ENCODE measurements at regions not wholly inside any gene's neighbourhood (a gene's known extent, or its start where the extent isn't known, plus 50 kb on each side); places are given as distances from the start of the nearest gene placed in this dataset.

DNA sequence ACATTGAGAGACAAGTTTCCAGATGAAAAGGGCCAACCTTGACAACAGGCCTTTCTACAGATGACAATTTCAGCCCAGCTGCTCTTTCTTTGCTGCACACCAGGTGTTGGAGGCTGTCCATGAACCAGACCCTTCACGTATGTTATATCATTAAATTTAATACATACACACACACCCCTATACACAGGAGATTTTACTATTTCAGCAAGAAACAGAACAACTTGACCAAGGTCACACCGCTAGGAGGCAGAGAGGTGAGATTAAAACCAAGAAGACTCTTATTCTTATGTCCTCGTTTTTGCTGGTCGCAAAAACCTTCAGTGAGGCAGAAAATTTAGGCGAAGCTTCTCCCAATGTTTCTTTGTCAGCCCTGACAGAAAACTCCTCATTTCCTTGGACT lies 1585.9 kb downstream of the AACS start:
- Histone ChIP-seq H3K9ac (ENCODE audit: low read depth, low read length) (no peak overlapping the region), H3K4me3 (ENCODE audit: low read length) (no peak overlapping the region), H3K27me3 (ENCODE audit: insufficient read depth, low read length) (no peaks in the 10 kb centered on the region), H3K27ac (ENCODE audit: low read length) (no peak overlapping the region), H3K9me3 (ENCODE audit: insufficient read depth, low read depth, low read length) (no peaks in the 10 kb centered on the region), H3K4me1 (ENCODE audit: insufficient read depth, low read length) (no peaks in the 10 kb centered on the region), H3K36me3 (ENCODE audit: insufficient read depth, low read depth, low read length) (no peaks in the 10 kb centered on the region)

DNA sequence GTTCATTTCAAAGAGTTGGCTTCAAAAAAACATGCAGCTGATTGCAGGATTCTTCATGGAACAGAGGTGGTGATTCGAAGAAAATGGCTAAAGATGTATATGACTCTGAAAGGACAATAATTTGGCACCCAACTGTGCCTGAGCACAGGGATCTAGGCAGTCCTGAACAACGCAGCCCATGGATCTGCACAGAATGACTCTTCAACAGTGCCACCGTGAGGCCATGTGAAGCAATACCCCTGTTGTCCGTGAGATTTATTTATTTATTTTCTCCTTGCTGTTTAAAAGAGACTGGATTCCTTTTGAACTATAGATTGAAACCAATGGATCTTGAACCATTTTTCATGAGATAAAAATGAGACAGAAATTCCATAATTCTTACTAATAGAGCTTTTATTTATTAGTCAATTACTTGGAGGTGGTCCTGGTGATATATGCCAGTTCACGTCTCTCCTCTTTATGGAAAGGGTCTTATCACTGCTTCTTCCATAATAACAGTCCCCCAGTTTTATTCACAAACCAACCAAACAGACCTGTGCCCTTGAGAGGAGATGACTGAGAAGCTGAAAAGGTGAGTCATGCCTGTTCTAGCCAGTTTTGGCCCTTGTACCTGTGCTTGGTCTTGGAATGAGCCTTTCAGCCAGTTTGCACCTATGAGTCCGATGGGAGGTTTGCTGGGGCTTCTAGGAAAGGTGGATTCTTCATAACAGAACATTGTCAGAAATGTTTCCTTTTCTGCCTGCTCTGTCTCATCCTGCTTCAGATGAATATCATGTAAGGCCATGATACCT lies 1598.3 kb downstream of the AACS start:
- Histone ChIP-seq H3K9ac (ENCODE audit: low read depth, low read length) (no peak overlapping the region), H3K4me3 (ENCODE audit: low read length) (no peak overlapping the region), H3K36me3 (ENCODE audit: insufficient read depth, low read depth, low read length) (no peaks in the 10 kb centered on the region), H3K4me1 (ENCODE audit: insufficient read depth, low read length) (no peaks in the 10 kb centered on the region), H3K27ac (ENCODE audit: low read length) (no peak overlapping the region), H3K9me3 (ENCODE audit: insufficient read depth, low read depth, low read length) (no peaks in the 10 kb centered on the region), H3K27me3 (ENCODE audit: insufficient read depth, low read length) (no peaks in the 10 kb centered on the region)

DNA sequence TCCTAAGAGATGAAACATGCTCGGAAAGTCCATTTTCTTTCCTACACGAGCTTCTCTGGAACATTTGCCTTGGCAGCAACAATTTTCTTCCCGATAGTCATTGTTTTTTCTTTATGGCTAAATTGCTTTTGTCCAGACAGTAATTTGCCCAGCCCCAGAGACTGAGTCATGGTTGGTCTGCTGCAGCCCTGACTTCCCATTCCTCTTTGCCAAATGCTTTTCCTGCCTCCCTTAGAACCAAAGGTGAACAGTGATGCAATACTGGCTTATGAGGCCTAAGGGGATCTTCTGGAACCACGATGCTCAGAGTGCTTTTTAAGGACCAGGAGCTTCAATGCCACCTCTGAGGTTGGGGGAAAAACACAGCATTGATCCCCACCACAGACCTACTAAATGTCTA lies 1599.6 kb upstream of the TMEM132C start:
- no peaks in the 10 kb centered on the region for H3K36me3 ChIP-seq (ENCODE audit: insufficient read depth, low read depth, low read length)
- H3K27ac ChIP-seq (ENCODE audit: low read length): no peak overlapping the region
- H3K9ac ChIP-seq (ENCODE audit: low read depth, low read length): no peak overlapping the region
- H3K9me3 ChIP-seq (ENCODE audit: insufficient read depth, low read depth, low read length): no peaks in the 10 kb centered on the region
- no peaks in the 10 kb centered on the region for H3K27me3 ChIP-seq (ENCODE audit: insufficient read depth, low read length)
- H3K4me1 ChIP-seq (ENCODE audit: insufficient read depth, low read length): no peaks in the 10 kb centered on the region
- no peak overlapping the region for H3K4me3 ChIP-seq (ENCODE audit: low read length)

DNA sequence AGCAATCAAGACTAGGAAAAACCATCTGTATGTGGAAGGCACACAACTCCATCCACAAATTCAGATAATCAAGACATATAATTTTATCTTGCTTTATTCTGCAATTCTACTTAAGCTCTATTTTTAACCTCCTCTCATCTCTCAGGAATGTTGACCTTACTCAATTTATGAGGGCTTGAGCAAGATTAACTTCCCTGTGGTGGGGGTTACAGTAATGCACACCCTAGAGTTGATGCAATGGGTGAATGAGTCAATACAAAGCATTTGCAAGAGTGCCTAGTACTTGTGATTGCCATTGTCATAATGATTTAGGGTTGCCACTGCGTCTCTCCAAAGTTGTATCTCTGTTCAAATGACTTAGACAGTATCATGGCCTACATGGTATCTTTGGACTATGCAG lies 1598.4 kb upstream of the TMEM132C start:
- H3K4me1 ChIP-seq (ENCODE audit: insufficient read depth, low read length): no peaks in the 10 kb centered on the region
- no peaks in the 10 kb centered on the region for H3K9me3 ChIP-seq (ENCODE audit: insufficient read depth, low read depth, low read length)
- H3K9ac ChIP-seq (ENCODE audit: low read depth, low read length): no peak overlapping the region
- no peaks in the 10 kb centered on the region for H3K36me3 ChIP-seq (ENCODE audit: insufficient read depth, low read depth, low read length)
- no peak overlapping the region for H3K4me3 ChIP-seq (ENCODE audit: low read length)
- no peaks in the 10 kb centered on the region for H3K27me3 ChIP-seq (ENCODE audit: insufficient read depth, low read length)
- H3K27ac ChIP-seq (ENCODE audit: low read length): no peak overlapping the region

DNA sequence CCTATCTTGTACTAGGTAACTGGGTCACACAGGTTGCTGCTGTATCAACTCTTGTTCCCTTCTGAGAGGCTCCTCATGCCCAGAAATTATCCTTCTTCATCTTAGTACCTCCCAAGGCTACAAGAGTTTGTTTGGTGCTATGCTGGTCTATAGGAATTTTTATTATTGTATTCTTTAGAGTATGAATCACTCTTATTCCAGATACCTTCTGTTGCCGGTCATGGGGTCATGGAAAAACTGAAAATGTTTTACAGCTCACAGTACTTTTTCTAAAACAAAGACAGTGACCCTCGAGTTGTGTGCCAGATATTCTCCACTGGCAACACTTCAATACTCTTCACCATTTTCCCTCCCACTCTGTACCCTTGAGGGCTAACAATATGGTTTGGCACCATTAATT lies 1598.0 kb upstream of the TMEM132C start:
- H3K4me1 ChIP-seq (ENCODE audit: insufficient read depth, low read length): no peaks in the 10 kb centered on the region
- no peaks in the 10 kb centered on the region for H3K36me3 ChIP-seq (ENCODE audit: insufficient read depth, low read depth, low read length)
- H3K4me3 ChIP-seq (ENCODE audit: low read length): no peak overlapping the region
- H3K9me3 ChIP-seq (ENCODE audit: insufficient read depth, low read depth, low read length): no peaks in the 10 kb centered on the region
- H3K27me3 ChIP-seq (ENCODE audit: insufficient read depth, low read length): no peaks in the 10 kb centered on the region
- H3K27ac ChIP-seq (ENCODE audit: low read length): no peak overlapping the region
- no peak overlapping the region for H3K9ac ChIP-seq (ENCODE audit: low read depth, low read length)

DNA sequence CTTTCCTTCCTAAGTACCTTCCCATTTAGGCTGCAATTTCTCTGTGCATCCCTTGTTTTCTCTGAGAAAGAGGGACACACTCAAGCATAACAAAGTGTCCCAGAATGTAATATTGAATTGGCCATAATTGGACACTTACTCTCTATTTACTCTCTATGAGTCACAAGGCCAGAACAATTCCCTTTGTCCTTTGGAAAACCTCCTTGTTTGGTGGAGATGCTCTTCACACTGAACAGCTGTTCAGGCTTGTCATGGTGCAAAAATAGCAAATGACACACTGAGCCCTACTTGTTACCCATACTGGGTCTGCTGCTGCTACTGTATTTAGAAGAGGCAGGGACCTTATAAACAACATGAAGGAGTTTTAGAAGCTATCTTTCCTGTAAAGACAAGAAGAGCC lies 1590.5 kb upstream of the TMEM132C start:
- no peak overlapping the region for H3K9ac ChIP-seq (ENCODE audit: low read depth, low read length)
- H3K4me1 ChIP-seq (ENCODE audit: insufficient read depth, low read length): no peaks in the 10 kb centered on the region

DNA sequence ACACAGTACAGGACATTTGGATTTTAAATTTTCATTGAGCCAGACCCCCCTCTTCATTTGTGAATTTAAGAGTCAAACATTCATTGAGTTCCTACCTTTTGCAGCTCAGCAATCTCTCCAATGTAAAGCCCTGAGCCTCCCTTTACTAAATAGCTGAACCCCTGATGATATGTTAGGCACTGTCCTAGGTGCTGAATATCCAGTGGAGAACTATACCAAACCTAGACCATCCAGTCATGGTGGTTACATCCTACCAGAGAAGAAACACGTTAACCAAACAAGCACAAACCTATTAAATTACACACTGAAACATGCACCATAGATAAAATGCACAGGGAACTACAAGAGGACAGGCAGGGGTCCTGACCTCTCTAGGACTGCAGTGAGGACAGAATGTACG lies 1585.3 kb upstream of the TMEM132C start:
- peaks cover 18% of the 10 kb centered on the region for H3K9me3 ChIP-seq (ENCODE audit: insufficient read depth, low read depth, low read length)
- no peaks in the 10 kb centered on the region for H3K27me3 ChIP-seq (ENCODE audit: insufficient read depth, low read length)
- no peak overlapping the region for H3K9ac ChIP-seq (ENCODE audit: low read depth, low read length)
- peaks cover 3% of the 10 kb centered on the region; the same call in 1 of the 2 replicates for H3K4me1 ChIP-seq (ENCODE audit: insufficient read depth, low read length)
- no peak overlapping the region for H3K4me3 ChIP-seq (ENCODE audit: low read length)
- H3K36me3 ChIP-seq (ENCODE audit: insufficient read depth, low read depth, low read length): no peaks in the 10 kb centered on the region
- no peak overlapping the region for H3K27ac ChIP-seq (ENCODE audit: low read length)

More for the DNA sequence above, 1590.5 kb upstream of the TMEM132C start:
- Histone ChIP-seq H3K36me3 (ENCODE audit: insufficient read depth, low read depth, low read length) (no peaks in the 10 kb centered on the region), H3K9me3 (ENCODE audit: insufficient read depth, low read depth, low read length) (no peaks in the 10 kb centered on the region), H3K27me3 (ENCODE audit: insufficient read depth, low read length) (no peaks in the 10 kb centered on the region), H3K4me3 (ENCODE audit: low read length) (no peak overlapping the region), H3K27ac (ENCODE audit: low read length) (no peak overlapping the region)

DNA sequence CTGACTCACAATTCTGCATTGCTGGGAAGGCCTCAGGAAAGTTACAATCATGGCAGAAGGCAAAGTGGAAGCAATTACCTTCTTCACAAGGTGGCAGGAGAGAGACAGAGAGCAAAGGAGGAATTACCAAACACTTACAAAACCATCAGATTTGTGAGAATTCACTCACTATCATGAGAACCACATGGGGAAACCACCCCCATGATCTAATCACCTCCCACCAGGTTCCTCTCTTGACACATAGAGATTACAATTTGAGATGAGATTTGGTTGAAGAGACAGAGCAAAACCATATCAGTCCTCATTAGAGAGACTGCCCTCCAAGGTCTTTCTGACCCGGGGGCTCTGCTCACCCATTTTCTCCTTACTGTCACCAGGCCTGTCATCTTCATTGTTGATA lies 1582.3 kb upstream of the TMEM132C start:
- Histone ChIP-seq H3K27ac (ENCODE audit: low read length) (no peak overlapping the region), H3K4me3 (ENCODE audit: low read length) (no peak overlapping the region), H3K9me3 (ENCODE audit: insufficient read depth, low read depth, low read length) (peaks cover 18% of the 10 kb centered on the region), H3K36me3 (ENCODE audit: insufficient read depth, low read depth, low read length) (no peaks in the 10 kb centered on the region), H3K27me3 (ENCODE audit: insufficient read depth, low read length) (no peaks in the 10 kb centered on the region), H3K9ac (ENCODE audit: low read depth, low read length) (no peak overlapping the region), H3K4me1 (ENCODE audit: insufficient read depth, low read length) (peaks cover 3% of the 10 kb centered on the region; the same call in 1 of the 2 replicates)

DNA sequence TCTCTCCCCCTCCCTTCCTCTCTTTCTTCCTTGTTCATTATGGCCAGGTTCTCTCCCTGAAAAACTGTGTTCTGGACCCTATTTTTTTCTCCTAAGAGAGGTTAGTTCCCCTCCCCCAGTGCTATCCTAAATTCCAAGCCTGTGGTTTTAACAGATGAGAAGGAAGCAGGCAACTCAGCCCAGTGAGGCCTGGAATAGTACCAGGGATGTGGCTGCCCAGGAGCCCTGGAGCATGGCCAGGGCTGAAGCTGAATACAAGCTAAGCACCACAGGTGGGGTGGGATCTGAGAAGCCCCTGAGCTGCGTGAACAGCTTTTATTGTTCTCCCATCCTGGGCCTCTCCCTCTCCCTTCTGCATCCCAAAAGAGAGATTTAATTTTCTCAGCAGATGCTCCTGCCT lies 1581.3 kb upstream of the TMEM132C start:
- Histone ChIP-seq H3K36me3 (ENCODE audit: insufficient read depth, low read depth, low read length) (no peaks in the 10 kb centered on the region), H3K9ac (ENCODE audit: low read depth, low read length) (no peak overlapping the region), H3K27ac (ENCODE audit: low read length) (no peak overlapping the region), H3K4me3 (ENCODE audit: low read length) (no peak overlapping the region), H3K27me3 (ENCODE audit: insufficient read depth, low read length) (no peaks in the 10 kb centered on the region), H3K4me1 (ENCODE audit: insufficient read depth, low read length) (peaks cover 3% of the 10 kb centered on the region; the same call in 1 of the 2 replicates), H3K9me3 (ENCODE audit: insufficient read depth, low read depth, low read length) (peaks cover 18% of the 10 kb centered on the region)

DNA sequence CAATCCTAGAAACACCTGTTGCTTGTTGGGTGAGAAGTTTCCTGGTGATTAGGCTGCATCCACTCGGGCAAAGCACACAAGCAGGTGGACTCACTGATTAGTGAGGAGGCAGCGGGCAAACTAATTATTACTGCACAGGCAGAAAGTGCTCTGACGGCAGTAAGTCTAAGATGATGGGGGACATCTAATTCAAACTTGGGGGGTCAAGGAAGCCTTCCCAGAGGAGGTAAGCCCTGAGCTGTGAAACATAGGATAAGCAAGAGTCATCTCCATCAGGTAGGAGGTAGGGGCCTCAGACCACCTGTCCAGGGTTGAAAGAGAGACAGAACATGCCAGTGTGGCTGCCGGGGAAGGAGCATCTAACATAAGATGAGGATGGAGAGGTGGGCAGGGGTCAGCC lies 1578.4 kb upstream of the TMEM132C start:
- H3K9ac ChIP-seq (ENCODE audit: low read depth, low read length): no peak overlapping the region
- peaks cover 3% of the 10 kb centered on the region; the same call in 1 of the 2 replicates for H3K4me1 ChIP-seq (ENCODE audit: insufficient read depth, low read length)
- no peaks in the 10 kb centered on the region for H3K36me3 ChIP-seq (ENCODE audit: insufficient read depth, low read depth, low read length)
- no peak overlapping the region for H3K27ac ChIP-seq (ENCODE audit: low read length)
- no peak overlapping the region for H3K4me3 ChIP-seq (ENCODE audit: low read length)
- H3K27me3 ChIP-seq (ENCODE audit: insufficient read depth, low read length): no peaks in the 10 kb centered on the region
- peaks cover 13% of the 10 kb centered on the region for H3K9me3 ChIP-seq (ENCODE audit: insufficient read depth, low read depth, low read length)

DNA sequence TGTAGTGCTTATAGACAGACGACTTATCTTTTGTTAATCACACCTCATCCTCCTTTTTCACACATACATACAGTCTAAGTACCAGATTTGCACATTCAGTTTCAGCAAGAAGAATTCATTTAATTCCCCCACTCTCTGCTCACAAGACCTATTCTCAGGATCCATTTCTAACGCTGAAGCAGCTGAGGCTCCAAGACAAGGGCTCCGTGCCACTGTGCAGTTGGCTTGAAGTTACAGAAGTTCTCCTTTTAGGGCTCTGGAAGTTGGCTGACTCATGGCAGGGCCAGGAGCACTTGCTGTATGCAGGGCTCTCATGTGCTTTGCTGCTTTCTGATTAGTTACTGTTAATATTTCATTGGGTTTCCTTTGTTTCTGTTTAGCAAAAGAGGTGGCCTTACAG lies 1566.9 kb upstream of the TMEM132C start:
- Histone ChIP-seq H3K27me3 (ENCODE audit: insufficient read depth, low read length) (no peaks in the 10 kb centered on the region), H3K9ac (ENCODE audit: low read depth, low read length) (no peak overlapping the region), H3K4me1 (ENCODE audit: insufficient read depth, low read length) (no peaks in the 10 kb centered on the region), H3K27ac (ENCODE audit: low read length) (no peak overlapping the region), H3K9me3 (ENCODE audit: insufficient read depth, low read depth, low read length) (no peaks in the 10 kb centered on the region), H3K4me3 (ENCODE audit: low read length) (no peak overlapping the region), H3K36me3 (ENCODE audit: insufficient read depth, low read depth, low read length) (no peaks in the 10 kb centered on the region)

DNA sequence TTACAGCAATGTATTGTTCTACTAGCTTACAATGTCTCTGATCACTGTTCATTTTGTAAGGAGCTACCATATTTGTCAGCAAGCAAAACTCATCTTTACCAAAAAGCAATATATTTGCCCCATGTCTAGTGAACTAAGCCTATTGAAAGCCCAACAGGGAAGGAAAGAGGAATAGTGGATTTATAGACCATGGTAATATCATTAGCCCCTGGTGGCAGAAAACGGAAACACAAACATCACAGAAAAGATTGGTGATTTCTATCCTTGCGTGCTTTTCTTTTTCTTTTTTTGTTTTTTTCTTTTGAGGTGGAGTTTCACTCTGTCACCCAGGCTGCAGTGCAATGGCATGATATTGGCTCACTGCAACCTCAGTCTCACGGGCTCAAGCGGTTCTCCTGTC lies 1562.4 kb upstream of the TMEM132C start:
- Histone ChIP-seq H3K9ac (ENCODE audit: low read depth, low read length) (no peak overlapping the region), H3K27me3 (ENCODE audit: insufficient read depth, low read length) (no peaks in the 10 kb centered on the region), H3K36me3 (ENCODE audit: insufficient read depth, low read depth, low read length) (no peaks in the 10 kb centered on the region), H3K9me3 (ENCODE audit: insufficient read depth, low read depth, low read length) (no peaks in the 10 kb centered on the region), H3K27ac (ENCODE audit: low read length) (no peak overlapping the region), H3K4me1 (ENCODE audit: insufficient read depth, low read length) (no peaks in the 10 kb centered on the region), H3K4me3 (ENCODE audit: low read length) (no peak overlapping the region)

Data from iPS-20b (cell line).